AG10803 (cell line): ENCODE measurements at regions not wholly inside any gene's neighbourhood (a gene's known extent, or its start where the extent isn't known, plus 50 kb on each side); places are given as distances from the start of the nearest gene placed in this dataset.

Experiments
- DNase-seq: peaks from one replicate; pipeline ENCODE4 v3.0.0; 2010; ENCODE audit warnings: low read depth
- H3K4me3 ChIP-seq: 2 replicates; pipeline ENCODE4 v1.5.1; 2011; ENCODE audit warnings: mild to moderate bottlenecking, low read length, control low read depth
- CTCF ChIP-seq: conservative IDR thresholded peaks from 2 replicates; pipeline ENCODE4 v1.5.1; 2011; ENCODE audit warnings: mild to moderate bottlenecking, low read length, control low read depth, inconsistent platforms

- no peak for TF ChIP-seq CTCF
- no peak overlapping the region for H3K4me3 ChIP-seq
- no peak for DNase-seq
Measured at GRCh38 chr7:52925332-52925731, 110.1 kb upstream of the POM121L12 start.

- no peak overlapping the region for H3K4me3 ChIP-seq
- DNase-seq: no peak
- TF ChIP-seq CTCF: no peak
Measured at GRCh38 chr7:52920977-52921376, 114.5 kb upstream of the POM121L12 start.

GRCh38 chr7:52917982-52918578 lies 117.4 kb upstream of the POM121L12 start:
- no peak for TF ChIP-seq CTCF
- no peak for DNase-seq
- no peak overlapping the region for H3K4me3 ChIP-seq

GRCh38 chr7:52911795-52912194 lies 123.6 kb upstream of the POM121L12 start:
- H3K4me3 ChIP-seq: no peak overlapping the region
- DNase-seq: no peak
- no peak for TF ChIP-seq CTCF

- H3K4me3 ChIP-seq: no peak overlapping the region
- no peak for DNase-seq
- no peak for TF ChIP-seq CTCF
Measured at GRCh38 chr7:52911326-52911725, 124.1 kb upstream of the POM121L12 start.

- no peak for TF ChIP-seq CTCF
- DNase-seq: no peak
Measured at GRCh38 chr7:52909935-52910334, 125.5 kb upstream of the POM121L12 start.

GRCh38 chr7:52909131-52909530 lies 126.3 kb upstream of the POM121L12 start:
- TF ChIP-seq CTCF: no peak
- no peak overlapping the region for H3K4me3 ChIP-seq
- no peak for DNase-seq

More at GRCh38 chr7:52909935-52910334, 125.5 kb upstream of the POM121L12 start:
- no peak overlapping the region for H3K4me3 ChIP-seq
